CD4-positive, alpha-beta T cell treated with Interleukin-6 at 100 ng/mL for 8 hours (primary cell): ENCODE measurements at regions not wholly inside any gene's neighbourhood (a gene's known extent, or its start where the extent isn't known, plus 50 kb on each side); places are given as distances from the start of the nearest gene placed in this dataset.
"Not testable (repeated sequence)": the region's sequence is repeated elsewhere in the genome, so short reads cannot be mapped to it uniquely, and the experiment has no call there.

Experiments used
- DNase-seq: peaks from one replicate; pipeline ENCODE4 v3.0.0-alpha.2; 2020; ENCODE audit warnings: mixed read lengths, low spot score

DNA sequence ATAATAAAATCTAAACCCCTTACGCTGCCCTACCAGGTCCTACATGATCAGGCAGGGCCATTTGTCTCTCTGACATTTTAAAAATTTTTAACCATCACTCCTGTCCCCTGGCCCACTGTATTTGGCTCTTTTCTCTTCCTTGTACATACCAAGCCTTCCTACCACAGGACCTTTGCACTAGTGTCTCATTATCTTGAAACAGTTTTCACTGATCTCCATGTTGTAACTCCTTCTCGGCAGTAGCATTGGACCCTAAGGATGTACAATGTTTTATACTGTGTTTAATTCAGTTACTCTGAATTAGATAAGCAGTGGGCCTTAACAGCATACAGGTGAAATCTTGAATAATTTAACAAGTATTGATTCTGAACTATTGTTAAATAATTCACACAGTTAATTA is 330.7 kb downstream of the UTRN start:
- no peak for DNase-seq

- no peak for DNase-seq
Observed at GRCh38 chr6:144617191-144617590, 332.1 kb downstream of the UTRN start.

DNA sequence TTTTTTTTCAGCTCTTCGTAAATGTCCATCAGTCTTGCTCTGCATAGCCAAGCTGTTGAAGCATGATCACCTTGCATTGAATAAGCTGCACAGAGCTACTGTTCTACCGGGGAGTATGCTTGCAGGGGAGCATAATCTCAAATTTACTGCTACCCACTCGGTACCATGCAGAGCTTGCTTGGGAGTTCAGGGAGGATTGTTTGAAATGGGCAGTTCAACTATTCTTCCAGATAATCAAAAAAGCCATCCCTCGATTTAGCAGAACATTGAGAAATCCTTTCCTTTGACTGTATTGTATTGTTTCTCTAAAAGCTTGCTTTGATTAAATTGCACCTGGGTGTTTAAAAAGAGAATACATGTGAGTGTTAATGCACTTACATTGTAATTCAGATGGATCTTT is 332.6 kb downstream of the UTRN start:
- DNase-seq: no peak

DNA sequence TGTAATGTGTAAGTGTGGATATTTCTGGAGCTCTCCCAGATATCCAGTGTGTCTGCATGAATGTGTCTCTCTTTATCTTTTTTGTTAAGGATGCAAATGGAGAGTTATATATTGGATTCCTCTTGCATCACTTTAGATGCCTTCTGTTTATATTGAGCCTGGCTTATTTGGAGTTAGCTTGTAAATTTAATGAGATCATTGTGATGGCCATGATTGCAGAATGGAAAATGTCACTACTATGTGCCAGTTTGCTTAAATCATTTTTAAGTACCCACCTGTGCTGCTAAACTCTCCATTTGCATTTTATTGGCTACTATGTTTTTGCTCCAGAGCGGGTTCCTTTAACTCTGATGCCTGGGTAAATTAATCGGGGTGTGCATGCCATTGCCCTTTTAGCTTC is 334.8 kb downstream of the UTRN start:
- DNase-seq: no peak

DNA sequence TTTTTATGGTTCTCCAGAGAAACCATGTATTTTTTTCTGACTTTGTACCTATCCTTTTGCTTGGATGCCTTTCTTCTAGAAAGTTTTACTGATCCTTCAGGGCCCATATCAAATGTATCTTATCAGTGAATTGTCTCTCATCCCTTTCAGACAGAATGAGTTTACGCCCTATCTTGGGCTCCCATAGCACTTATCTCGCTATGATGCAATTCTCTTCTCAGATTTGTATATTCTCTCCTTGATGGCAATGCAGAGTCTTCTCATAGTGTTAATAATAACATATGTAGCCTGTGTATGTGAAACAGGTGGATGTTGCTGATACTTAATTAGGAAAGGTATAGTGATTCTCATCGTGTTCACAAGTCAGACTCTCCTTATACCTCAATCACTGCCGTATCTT is 336.2 kb downstream of the UTRN start:
- no peak for DNase-seq

DNA sequence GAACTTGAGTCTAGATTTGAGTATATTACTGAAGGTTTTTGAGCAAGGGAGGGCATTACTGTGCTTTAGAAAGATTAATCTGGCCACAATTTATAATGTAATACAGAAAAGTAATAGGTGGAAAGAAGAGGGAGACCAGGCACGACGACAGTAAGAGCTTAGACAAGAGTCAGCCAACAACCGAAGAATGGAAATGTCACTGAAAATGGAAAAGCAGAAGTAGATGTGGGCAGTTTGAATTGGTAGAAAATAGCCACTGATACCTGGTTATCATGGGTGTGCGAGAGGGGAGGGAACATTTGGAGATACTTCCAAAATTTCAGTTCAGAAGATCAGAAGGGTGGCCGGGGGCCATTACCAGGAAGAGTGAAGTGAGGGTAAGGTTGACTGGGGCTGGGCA is 339.1 kb downstream of the UTRN start:
- no peak for DNase-seq

DNA sequence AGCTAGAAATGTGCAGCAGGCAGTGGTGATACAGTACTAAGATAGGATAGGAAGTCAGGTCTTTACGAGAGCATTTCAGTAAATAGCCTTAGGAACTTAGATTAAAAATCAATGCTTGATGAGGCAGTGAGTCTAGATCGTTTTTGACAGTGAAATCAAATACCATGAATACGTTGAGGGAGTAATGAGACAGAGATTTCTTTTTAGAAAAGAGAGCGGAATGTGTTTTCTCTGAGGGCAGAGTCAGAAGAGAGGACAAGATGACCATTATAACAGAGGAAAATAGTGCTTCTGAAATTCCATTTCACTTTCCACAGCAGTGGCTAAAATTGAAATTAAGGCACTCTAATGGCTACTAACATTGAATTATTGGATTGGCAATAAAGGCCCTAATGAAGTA is 339.6 kb downstream of the UTRN start:
- no peak for DNase-seq

DNA sequence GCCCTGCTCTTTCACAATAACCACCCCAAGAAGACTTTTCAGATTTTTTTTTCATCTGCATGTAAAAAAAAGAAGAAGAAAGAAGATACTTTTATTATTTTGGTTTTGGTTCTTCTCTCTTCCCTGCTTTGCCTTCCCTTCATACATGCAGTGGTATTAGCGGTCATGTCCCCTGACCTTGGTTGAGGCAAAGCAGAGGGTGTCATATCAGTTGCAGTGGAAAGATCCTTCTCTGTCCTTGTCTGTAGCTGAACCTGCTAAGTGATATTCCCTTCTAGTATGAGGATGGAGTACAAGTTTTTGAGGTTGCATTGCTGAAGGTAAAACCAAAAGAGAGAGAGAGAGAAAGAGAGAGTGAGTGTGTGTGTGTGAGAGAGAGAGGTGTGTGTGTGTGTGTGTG is 345.7 kb downstream of the UTRN start:
- no peak for DNase-seq

- DNase-seq: no peak
Observed at GRCh38 chr6:144632266-144632665, 347.1 kb downstream of the UTRN start.

- no peak for DNase-seq
Observed at GRCh38 chr6:144633886-144634285, 348.8 kb downstream of the UTRN start.

- DNase-seq: no peak
Observed at GRCh38 chr6:144634371-144634770, 349.2 kb downstream of the UTRN start.

- DNase-seq: no peak
Observed at GRCh38 chr6:144635051-144635450, 349.9 kb downstream of the UTRN start.

GRCh38 chr6:144636025-144636424 is 350.9 kb downstream of the UTRN start:
- not testable (repeated sequence) for DNase-seq

DNA sequence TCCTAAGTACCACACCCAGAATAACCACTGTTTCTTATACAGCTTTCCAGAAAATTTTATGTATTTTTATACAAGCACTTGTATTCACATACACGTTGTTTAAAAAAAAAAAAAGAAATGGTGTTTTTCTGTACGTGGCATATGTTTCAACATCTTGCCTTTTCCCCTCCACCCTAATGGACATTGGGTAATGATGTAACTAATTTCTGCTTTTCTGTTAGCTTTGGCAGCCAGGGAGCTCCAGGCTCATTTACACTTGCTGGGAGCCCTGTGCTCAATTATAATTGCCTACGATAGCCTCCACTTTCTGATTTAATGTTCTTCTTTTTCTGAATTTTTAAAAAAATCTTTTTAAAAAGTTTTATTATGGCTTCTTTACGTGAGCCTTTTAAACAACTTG is 352.4 kb downstream of the UTRN start:
- DNase-seq: no peak

DNA sequence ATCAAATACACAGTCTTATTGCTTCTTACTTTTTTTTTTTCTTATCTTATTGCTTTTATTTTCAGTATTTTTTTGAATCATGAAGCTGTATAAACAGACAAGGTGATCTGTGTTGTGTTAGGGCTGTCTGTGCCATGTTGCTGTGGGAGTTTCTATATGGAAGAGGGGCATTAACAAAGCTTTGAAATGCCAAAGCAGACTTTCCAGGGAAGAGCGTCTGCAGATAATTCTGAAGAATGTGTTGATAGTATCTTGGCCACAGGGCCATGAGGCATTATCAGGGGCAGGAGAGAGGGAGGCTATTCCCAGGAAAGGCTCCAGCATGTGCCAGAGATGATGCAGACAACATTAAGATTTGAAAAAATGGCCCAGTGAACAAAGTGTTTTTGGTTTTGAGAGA is 354.5 kb downstream of the UTRN start:
- no peak for DNase-seq

DNA sequence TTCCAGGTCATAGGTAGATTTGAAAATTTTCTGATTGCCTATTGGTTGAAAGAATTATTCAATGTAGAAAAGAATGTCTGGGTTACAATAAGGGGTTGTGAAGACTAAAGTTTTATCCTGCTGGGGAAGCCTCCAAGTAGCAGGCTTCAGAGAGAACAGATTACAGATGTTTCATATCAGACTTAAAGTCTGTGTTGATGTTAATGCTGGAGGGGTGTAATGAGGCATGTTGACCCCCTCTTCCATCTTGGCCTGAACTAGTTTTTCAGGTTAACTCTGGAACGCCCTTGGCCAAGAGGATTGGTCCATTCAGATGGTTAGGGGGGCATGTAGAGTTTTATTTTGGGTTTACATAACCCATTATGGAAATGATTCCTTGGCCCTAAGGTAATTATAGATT is 356.2 kb downstream of the UTRN start:
- no peak for DNase-seq

DNA sequence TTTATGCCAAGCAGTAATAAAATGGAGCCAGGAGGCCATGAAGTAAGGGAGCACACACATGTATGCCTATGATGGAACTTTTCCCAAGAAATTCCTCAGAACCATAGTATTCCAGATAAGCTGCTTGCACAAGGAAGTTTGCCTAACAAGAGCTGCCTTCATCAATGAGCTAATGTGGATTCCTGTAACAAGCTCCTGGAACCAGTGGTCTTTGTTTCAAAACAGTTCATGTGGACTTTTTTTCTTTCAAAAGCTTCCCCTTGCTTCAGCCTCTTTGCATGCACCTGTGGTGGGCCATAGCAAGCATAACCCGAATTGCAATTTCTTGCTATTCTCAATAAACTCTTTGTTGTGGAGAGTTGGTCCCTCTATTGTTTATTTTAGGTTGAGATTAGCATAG is 359.6 kb downstream of the UTRN start:
- no peak for DNase-seq

DNA sequence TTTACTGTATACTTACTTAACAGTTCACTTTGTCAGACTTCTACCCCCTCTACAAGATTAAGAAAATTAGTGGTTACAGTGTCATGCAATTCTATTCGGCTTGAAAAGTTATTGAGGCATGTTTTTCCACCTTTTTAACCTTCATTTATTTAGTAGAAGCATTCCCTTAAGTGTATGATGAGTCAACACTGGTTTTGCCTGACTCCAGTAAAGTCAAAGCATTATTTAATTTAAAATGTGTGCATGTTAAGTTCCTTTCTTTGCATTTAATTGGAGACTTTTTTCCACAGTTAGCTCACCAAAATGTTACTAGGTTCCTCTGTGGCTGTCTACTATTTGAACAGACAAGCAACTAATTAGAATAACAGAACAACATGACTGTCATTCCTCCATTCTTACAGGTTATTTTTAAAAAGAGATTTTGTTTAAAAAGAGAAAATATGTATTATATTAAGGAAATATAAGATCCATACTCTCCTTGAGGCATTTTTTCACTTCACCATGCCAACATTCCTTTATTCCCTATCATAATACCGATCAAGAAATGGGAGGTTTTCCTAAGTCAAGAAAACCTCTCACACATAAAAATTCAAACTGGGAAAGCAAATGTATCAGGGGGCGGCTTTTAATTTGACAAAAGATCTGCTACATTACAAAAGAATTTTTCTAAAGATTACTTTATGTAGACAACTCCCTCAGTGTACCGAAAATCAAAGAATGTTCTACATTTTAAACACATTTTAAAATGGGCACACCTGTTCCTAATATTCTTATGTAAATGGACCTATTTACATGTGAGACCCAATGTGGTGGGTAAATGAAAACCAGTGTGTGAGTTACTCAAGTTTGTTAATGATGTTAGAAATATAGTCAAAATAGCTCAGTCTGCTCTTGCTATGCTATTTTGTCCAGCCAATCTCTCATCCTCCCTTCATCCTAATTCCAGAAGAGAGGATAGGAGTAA is 361.2 kb downstream of the UTRN start:
- no peak for DNase-seq

GRCh38 chr6:144647406-144647964 is 362.4 kb downstream of the UTRN start:
- DNase-seq: no peak

DNA sequence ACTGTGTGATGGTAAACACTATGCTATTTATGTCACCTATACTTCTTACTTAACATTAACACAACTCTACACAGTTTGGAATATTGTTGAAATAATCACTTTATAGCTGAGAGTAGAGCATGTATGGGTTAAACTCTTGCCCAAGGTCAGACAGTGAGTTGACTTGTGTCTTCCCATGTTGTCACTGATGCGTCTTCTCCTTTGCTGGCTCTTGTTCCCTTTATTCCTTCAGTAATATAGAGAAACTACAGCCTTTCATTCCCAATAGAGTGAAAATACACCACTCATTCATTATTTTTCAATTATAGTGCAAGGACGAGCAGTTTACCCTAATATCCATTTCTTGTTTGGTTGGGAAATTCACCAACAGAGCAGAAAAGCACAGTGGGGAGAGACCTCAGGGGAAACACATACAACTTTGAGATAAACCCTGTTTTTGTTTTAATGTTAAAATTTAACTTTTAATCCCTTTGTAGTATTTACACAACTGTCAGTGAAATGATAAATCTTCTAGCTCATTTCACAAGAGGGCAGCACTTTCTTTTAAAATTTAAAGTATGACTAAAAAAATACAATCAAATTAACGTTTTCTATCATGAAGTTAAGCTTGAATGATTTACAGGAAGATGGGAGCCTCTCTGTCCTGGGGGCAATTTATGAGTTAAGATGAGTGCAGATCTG is 363.0 kb downstream of the UTRN start:
- no peak for DNase-seq

- no peak for DNase-seq
Observed at GRCh38 chr6:144649085-144649484, 363.9 kb downstream of the UTRN start.

DNA sequence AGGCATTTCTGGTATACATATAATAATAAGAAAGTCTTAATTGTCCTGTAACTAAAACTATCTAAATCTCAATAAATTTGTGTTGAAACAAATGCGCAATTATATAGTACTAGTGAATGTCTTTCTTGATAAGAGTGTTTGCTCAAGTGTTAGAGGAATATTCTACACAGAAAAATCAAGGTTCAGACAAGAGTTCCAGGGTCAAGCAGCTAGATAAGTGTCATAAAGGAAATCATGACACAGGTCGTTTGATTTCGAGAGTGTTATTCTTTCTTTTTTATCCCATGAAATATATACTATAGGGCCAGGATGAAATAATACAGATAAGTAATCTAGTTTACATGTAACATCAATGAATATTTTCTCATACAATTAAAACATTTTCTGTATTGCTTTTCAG is 366.1 kb downstream of the UTRN start:
- DNase-seq: no peak

- DNase-seq: no peak
Observed at GRCh38 chr6:144652292-144652891, 367.3 kb downstream of the UTRN start.
